ENCODE measurements at regions not wholly inside any gene's neighbourhood (a gene's known extent, or its start where the extent isn't known, plus 50 kb on each side); places are given as distances from the start of the nearest gene placed in this dataset.

DNA sequence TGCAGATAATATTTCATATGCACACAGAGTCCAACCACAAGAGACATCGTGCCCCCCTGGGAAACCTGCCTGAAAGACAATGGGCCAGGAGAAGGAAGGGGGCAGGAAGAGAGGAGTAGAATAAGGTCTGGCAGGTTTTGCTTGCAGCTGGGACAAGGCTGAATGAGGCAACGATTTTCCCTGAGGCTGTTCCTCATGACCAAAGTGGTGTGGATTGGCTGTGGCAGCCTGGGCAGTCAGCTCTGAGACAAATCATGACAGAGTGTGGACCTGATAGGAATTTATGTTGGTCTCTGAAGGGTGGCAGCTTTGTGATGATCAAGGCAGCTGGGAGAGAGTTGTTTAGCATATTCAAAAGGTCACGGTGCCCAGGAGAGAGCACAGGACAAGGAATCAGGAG is 119.3 kb downstream of the NMUR2 start:
- TF ChIP-seq, protein P1, sequence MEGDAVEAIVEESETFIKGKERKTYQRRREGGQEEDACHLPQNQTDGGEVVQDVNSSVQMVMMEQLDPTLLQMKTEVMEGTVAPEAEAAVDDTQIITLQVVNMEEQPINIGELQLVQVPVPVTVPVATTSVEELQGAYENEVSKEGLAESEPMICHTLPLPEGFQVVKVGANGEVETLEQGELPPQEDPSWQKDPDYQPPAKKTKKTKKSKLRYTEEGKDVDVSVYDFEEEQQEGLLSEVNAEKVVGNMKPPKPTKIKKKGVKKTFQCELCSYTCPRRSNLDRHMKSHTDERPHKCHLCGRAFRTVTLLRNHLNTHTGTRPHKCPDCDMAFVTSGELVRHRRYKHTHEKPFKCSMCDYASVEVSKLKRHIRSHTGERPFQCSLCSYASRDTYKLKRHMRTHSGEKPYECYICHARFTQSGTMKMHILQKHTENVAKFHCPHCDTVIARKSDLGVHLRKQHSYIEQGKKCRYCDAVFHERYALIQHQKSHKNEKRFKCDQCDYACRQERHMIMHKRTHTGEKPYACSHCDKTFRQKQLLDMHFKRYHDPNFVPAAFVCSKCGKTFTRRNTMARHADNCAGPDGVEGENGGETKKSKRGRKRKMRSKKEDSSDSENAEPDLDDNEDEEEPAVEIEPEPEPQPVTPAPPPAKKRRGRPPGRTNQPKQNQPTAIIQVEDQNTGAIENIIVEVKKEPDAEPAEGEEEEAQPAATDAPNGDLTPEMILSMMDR (IDR thresholded peaks at IDR 0.05; ENCODE audit: extremely low read depth, insufficient read depth, missing control alignments) = no peak
- DNase-seq (ENCODE audit: low spot score) = no peak
- in situ Hi-C loops (cut with MboI; ENCODE audit: low pct_unique_long_range_greater_than_20kb, low sequenced_read_pairs, unreplicated experiment) = no loop called here

DNA sequence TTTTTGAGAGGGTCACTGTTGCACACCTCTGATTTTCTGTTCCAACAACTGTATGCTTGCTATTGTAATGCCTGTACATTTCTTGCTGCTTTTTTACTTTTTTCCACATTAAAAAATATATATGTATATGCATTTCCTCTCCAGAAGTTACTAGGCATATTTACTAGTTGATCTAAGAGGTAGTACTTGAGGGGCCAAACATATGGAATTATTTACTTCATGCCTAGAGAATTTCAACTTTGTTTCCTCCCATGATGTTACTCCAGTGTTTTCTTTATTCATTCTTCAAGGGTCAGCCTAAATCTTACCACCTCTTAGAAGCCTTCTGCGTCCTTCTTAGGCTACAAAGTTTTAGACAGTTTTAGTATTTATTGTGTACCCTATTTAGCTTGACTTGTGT is 122.7 kb downstream of the NMUR2 start:
- TF ChIP-seq, protein P1 (IDR thresholded peaks at IDR 0.05; ENCODE audit: extremely low read depth, insufficient read depth, missing control alignments) = no peak
- DNase-seq (ENCODE audit: low spot score) = no peak
- in situ Hi-C loops (cut with MboI; ENCODE audit: low pct_unique_long_range_greater_than_20kb, low sequenced_read_pairs, unreplicated experiment) = no loop called here

DNA sequence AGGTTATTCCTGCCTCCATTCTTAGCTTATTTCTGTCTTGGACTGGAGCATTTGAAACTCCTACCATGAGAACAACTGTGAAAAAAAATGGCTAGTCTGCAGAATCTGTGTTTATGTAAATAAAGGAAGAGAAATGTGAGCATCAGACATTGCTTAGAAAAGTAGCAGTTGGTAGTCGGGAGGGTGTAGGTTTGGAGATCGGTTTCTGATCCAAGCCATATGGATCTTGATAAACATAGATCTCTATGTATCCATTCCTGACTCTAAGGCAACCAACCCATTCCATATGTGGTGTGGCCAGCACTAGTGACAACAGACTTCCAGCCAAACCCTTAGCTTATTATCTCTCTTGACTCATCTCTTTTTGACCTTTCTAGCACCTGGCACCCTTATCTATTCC is 127.1 kb downstream of the NMUR2 start:
- in situ Hi-C loops (cut with MboI; ENCODE audit: low pct_unique_long_range_greater_than_20kb, low sequenced_read_pairs, unreplicated experiment) = no loop called here
- TF ChIP-seq, protein P1 (IDR thresholded peaks at IDR 0.05; ENCODE audit: extremely low read depth, insufficient read depth, missing control alignments) = no peak
- DNase-seq (ENCODE audit: low spot score) = no peak

DNA sequence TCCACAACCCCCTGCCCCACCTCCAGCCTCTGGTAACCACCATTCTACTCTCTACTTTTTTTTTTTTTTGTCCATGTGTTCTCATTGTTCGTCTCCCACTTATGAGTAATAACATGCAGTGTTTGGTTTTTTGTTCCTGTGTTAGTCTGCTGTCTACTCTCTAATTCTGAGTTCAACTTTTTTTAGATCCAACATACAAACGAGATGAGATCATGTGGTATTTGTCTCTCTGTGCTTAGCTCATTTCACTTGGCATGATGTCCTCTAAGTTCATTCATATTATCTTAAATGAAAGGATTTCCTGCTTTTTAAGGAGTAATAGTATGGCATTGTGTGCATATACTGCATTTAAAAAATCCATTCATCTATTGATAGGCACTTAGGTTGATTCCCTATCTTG is 130.9 kb downstream of the NMUR2 start:
- no peak for DNase-seq (ENCODE audit: low spot score)
- TF ChIP-seq, protein P1 (IDR thresholded peaks at IDR 0.05; ENCODE audit: extremely low read depth, insufficient read depth, missing control alignments) = no peak
- in situ Hi-C loops (cut with MboI; ENCODE audit: low pct_unique_long_range_greater_than_20kb, low sequenced_read_pairs, unreplicated experiment) = no loop called here

DNA sequence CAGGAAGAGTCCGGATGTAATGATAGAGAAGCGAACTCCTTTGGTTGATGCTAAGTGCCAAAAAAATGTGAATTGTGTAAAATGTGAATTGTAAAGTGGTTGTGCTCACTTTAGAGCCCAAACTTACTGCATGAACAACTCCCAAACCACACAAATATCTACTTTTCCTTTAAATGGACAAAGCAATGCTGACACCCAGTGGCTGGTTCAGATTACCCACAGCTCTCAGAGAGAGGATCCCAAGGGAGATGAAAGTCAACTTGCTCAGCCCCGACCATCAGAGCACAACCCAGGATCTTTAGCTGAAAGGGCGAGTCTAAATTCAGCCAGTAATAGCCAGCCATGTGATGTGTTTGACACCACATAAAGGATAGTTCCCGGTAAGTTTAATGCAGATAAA is 133.7 kb downstream of the NMUR2 start:
- TF ChIP-seq, protein P1 (IDR thresholded peaks at IDR 0.05; ENCODE audit: extremely low read depth, insufficient read depth, missing control alignments) = peak; percentile 26

DNA sequence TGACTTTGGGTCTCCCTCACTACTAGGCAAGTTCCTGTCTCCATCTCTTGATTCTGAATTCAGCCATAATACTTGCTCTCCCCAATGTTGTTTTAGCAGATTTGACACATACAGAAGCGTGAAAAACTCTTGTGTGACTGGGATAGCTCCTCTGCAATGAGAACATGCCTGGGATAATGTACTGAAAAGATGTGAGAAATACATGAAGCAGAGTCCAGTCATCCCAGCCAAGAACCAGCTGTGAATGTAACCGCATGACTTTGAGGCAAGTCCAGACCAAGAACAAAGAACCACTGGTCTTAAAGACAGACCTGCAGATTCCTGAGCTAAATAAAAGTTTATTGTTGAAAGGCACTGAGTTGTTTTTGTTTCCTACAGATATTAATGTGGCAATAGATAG is 135.0 kb downstream of the NMUR2 start:
- TF ChIP-seq, protein P1 (IDR thresholded peaks at IDR 0.05; ENCODE audit: extremely low read depth, insufficient read depth, missing control alignments) = no peak
- no peak for DNase-seq (ENCODE audit: low spot score)
- in situ Hi-C loops (cut with MboI; ENCODE audit: low pct_unique_long_range_greater_than_20kb, low sequenced_read_pairs, unreplicated experiment) = no loop called here

More for the DNA sequence above, 133.7 kb downstream of the NMUR2 start:
- peak; percentile 3 for DNase-seq (ENCODE audit: low spot score)
- in situ Hi-C loops (cut with MboI; ENCODE audit: low pct_unique_long_range_greater_than_20kb, low sequenced_read_pairs, unreplicated experiment) = no loop called here

DNA sequence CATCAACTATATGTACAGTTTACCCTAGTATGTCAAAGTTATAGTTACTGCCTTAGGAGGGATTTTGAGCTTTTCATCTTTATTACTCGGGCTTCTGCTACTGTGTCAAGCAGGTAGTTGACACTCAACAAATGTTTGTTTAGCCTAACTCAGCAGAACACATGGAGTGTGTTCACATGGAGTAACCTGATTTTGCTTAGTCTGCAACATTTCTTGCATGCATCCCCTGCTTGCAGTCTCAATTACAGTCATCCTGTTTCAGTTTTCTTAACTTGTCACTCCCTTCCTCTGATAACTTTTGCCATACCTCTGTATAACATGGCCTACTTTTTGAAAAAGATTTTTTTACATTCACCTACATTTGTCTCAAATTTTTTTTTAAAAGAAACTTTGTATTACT is 135.5 kb downstream of the NMUR2 start:
- in situ Hi-C loops (cut with MboI; ENCODE audit: low pct_unique_long_range_greater_than_20kb, low sequenced_read_pairs, unreplicated experiment) = no loop called here
- TF ChIP-seq, protein P1 (IDR thresholded peaks at IDR 0.05; ENCODE audit: extremely low read depth, insufficient read depth, missing control alignments) = no peak
- no peak for DNase-seq (ENCODE audit: low spot score)

Measured in GM13977 (cell line).